ENCODE measurements at regions not wholly inside any gene's neighbourhood (a gene's known extent, or its start where the extent isn't known, plus 50 kb on each side); places are given as distances from the start of the nearest gene placed in this dataset.

- no peaks in the 10 kb centered on the region for H3K27me3 ChIP-seq
- H3K4me3 ChIP-seq: no peak overlapping the region
- TF ChIP-seq, protein P1, sequence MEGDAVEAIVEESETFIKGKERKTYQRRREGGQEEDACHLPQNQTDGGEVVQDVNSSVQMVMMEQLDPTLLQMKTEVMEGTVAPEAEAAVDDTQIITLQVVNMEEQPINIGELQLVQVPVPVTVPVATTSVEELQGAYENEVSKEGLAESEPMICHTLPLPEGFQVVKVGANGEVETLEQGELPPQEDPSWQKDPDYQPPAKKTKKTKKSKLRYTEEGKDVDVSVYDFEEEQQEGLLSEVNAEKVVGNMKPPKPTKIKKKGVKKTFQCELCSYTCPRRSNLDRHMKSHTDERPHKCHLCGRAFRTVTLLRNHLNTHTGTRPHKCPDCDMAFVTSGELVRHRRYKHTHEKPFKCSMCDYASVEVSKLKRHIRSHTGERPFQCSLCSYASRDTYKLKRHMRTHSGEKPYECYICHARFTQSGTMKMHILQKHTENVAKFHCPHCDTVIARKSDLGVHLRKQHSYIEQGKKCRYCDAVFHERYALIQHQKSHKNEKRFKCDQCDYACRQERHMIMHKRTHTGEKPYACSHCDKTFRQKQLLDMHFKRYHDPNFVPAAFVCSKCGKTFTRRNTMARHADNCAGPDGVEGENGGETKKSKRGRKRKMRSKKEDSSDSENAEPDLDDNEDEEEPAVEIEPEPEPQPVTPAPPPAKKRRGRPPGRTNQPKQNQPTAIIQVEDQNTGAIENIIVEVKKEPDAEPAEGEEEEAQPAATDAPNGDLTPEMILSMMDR (IDR thresholded peaks at IDR 0.05): no peak
- TF ChIP-seq POLR2A (IDR thresholded peaks at IDR 0.05): no peak
- no peaks in the 10 kb centered on the region for H3K9me3 ChIP-seq
- H3K27ac ChIP-seq: no peak overlapping the region
- H3K36me3 ChIP-seq: no peaks in the 10 kb centered on the region
- no peak for DNase-seq
- no peaks in the 10 kb centered on the region for H3K4me1 ChIP-seq
- intact Hi-C loops (cut with DNase I; ENCODE audit: low total_unique reads): no loop called here
Observed at GRCh38 chr20:20843982-20844381, 131.5 kb upstream of the RALGAPA2 start.

DNA sequence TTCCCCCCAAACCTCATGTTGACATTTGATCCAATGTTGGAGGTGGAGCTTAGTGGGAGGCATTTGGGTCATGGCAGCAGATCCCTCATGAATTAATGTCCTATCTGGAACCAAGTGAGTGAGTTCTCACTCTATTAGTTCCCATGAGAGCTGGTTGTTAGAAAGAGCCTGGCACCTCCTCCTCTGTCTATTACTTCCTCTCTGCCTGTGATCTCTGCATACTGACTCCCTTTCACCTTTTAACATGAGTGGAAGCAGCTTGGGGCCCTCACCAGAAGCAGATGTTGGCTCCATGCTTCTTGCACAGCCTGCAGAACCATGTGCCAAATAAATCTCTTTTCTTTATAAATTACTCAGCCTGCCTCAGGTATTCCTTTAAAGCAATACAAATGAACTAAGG lies 127.3 kb upstream of the RALGAPA2 start:
- intact Hi-C loops (cut with DNase I; ENCODE audit: low total_unique reads): no loop called here
- no peak overlapping the region for H3K4me3 ChIP-seq

GRCh38 chr20:20837574-20838021 lies 125.2 kb upstream of the RALGAPA2 start:
- peak; percentile 21 to 49 for DNase-seq
- Histone ChIP-seq H3K9me3 (no peaks in the 10 kb centered on the region), H3K27me3 (no peaks in the 10 kb centered on the region), H3K4me1 (no peaks in the 10 kb centered on the region), H3K27ac (no peak overlapping the region), H3K4me3 (no peak overlapping the region), H3K36me3 (no peaks in the 10 kb centered on the region)
- intact Hi-C loops (cut with DNase I; ENCODE audit: low total_unique reads): no loop called here
- no peak for TF ChIP-seq POLR2A (IDR thresholded peaks at IDR 0.05)
- TF ChIP-seq, protein P1 (IDR thresholded peaks at IDR 0.05): peak; percentile 41 to 62 (median 48)

More for the DNA sequence above, 127.3 kb upstream of the RALGAPA2 start:
- DNase-seq: no peak
- Histone ChIP-seq H3K27me3 (no peaks in the 10 kb centered on the region), H3K9me3 (no peaks in the 10 kb centered on the region), H3K36me3 (no peaks in the 10 kb centered on the region), H3K4me1 (no peaks in the 10 kb centered on the region), H3K27ac (no peak overlapping the region)
- TF ChIP-seq, protein P1 (IDR thresholded peaks at IDR 0.05): no peak
- no peak for TF ChIP-seq POLR2A (IDR thresholded peaks at IDR 0.05)

DNA sequence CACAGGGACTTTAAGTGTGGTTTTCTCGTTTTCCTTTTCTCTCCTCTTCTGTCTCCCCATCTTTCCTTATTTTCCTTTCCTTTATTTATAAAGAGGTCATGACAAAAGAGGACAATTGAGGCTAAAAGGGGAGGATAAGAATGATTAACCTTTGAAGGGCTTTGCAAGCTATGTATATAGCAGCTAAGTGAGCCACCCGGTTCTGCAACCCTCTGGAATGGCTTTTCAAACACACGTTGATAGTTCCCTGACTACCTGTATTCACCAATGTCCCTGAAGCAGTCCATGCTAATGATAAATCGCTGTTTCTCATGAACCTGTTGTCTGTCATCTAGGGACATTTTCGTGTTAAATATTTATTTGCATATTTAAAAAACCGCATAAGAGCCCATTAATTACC lies 124.4 kb upstream of the RALGAPA2 start:
- intact Hi-C loops (cut with DNase I; ENCODE audit: low total_unique reads): no loop called here
- Histone ChIP-seq H3K36me3 (no peaks in the 10 kb centered on the region), H3K4me3 (no peak overlapping the region), H3K27ac (no peak overlapping the region), H3K27me3 (no peaks in the 10 kb centered on the region), H3K9me3 (no peaks in the 10 kb centered on the region), H3K4me1 (no peaks in the 10 kb centered on the region)
- TF ChIP-seq POLR2A (IDR thresholded peaks at IDR 0.05): no peak
- TF ChIP-seq, protein P1 (IDR thresholded peaks at IDR 0.05): no peak
- no peak for DNase-seq

GRCh38 chr20:20835897-20836296 lies 123.5 kb upstream of the RALGAPA2 start:
- no peak overlapping the region for H3K4me3 ChIP-seq
- no peak overlapping the region for H3K27ac ChIP-seq
- no peak for DNase-seq
- H3K4me1 ChIP-seq: no peaks in the 10 kb centered on the region
- intact Hi-C loops (cut with DNase I; ENCODE audit: low total_unique reads): no loop called here
- no peak for TF ChIP-seq POLR2A (IDR thresholded peaks at IDR 0.05)
- TF ChIP-seq, protein P1 (IDR thresholded peaks at IDR 0.05): no peak
- H3K36me3 ChIP-seq: no peaks in the 10 kb centered on the region
- no peaks in the 10 kb centered on the region for H3K9me3 ChIP-seq
- no peaks in the 10 kb centered on the region for H3K27me3 ChIP-seq
